ENCODE measurements at regions not wholly inside any gene's neighbourhood (a gene's known extent, or its start where the extent isn't known, plus 50 kb on each side); places are given as distances from the start of the nearest gene placed in this dataset.

- Histone ChIP-seq H3K27ac (no peak overlapping the region), H3K9me3 (no peaks in the 10 kb centered on the region), H3K27me3 (no peaks in the 10 kb centered on the region), H3K4me1 (no peaks in the 10 kb centered on the region), H3K36me3 (no peaks in the 10 kb centered on the region), H3K4me3 (no peak overlapping the region)
- TF ChIP-seq CTCF (IDR thresholded peaks at IDR 0.05) = no peak
- DNase-seq (ENCODE audit: low spot score) = no peak
These were observed 233.4 kb upstream of the NLRP1 start for GRCh38 chr17:5817475-5818395.

GRCh38 chr17:5819396-5819795, 235.1 kb upstream of the NLRP1 start:
- no peaks in the 10 kb centered on the region for H3K27me3 ChIP-seq
- no peaks in the 10 kb centered on the region for H3K36me3 ChIP-seq

GRCh38 chr17:5819921-5820685, 235.8 kb upstream of the NLRP1 start:
- Histone ChIP-seq H3K4me1 (no peaks in the 10 kb centered on the region), H3K27me3 (no peaks in the 10 kb centered on the region), H3K9me3 (no peaks in the 10 kb centered on the region), H3K36me3 (no peaks in the 10 kb centered on the region), H3K27ac (no peak overlapping the region), H3K4me3 (no peak overlapping the region)
- DNase-seq (ENCODE audit: low spot score) = no peak
- no peak for TF ChIP-seq CTCF (IDR thresholded peaks at IDR 0.05)

More at GRCh38 chr17:5819396-5819795, 235.1 kb upstream of the NLRP1 start:
- DNase-seq (ENCODE audit: low spot score) = no peak
- no peak overlapping the region for H3K4me3 ChIP-seq
- H3K4me1 ChIP-seq = no peaks in the 10 kb centered on the region
- TF ChIP-seq CTCF (IDR thresholded peaks at IDR 0.05) = no peak
- no peaks in the 10 kb centered on the region for H3K9me3 ChIP-seq
- no peak overlapping the region for H3K27ac ChIP-seq

- TF ChIP-seq CTCF (IDR thresholded peaks at IDR 0.05) = no peak
- no peak for DNase-seq (ENCODE audit: low spot score)
These were observed 236.6 kb upstream of the NLRP1 start for GRCh38 chr17:5820721-5821456.

GRCh38 chr17:5821803-5822202, 237.5 kb upstream of the NLRP1 start:
- Histone ChIP-seq H3K27me3 (no peaks in the 10 kb centered on the region), H3K4me1 (no peaks in the 10 kb centered on the region), H3K36me3 (no peaks in the 10 kb centered on the region), H3K9me3 (no peaks in the 10 kb centered on the region), H3K4me3 (no peak overlapping the region), H3K27ac (no peak overlapping the region)
- TF ChIP-seq CTCF (IDR thresholded peaks at IDR 0.05) = no peak
- no peak for DNase-seq (ENCODE audit: low spot score)

More at GRCh38 chr17:5820721-5821456, 236.6 kb upstream of the NLRP1 start:
- Histone ChIP-seq H3K4me1 (no peaks in the 10 kb centered on the region), H3K27me3 (no peaks in the 10 kb centered on the region), H3K4me3 (no peak overlapping the region), H3K36me3 (no peaks in the 10 kb centered on the region), H3K27ac (no peak overlapping the region), H3K9me3 (no peaks in the 10 kb centered on the region)

All from right atrium auricular region (tissue), 2 donors.